Tongue (tissue), 1 donor: ENCODE measurements at regions not wholly inside any gene's neighbourhood (a gene's known extent, or its start where the extent isn't known, plus 50 kb on each side); places are given as distances from the start of the nearest gene placed in this dataset.

Experiments used
- DNase-seq: peaks from one replicate; pipeline ENCODE4 v3.0.0-alpha.2; 2015

DNA sequence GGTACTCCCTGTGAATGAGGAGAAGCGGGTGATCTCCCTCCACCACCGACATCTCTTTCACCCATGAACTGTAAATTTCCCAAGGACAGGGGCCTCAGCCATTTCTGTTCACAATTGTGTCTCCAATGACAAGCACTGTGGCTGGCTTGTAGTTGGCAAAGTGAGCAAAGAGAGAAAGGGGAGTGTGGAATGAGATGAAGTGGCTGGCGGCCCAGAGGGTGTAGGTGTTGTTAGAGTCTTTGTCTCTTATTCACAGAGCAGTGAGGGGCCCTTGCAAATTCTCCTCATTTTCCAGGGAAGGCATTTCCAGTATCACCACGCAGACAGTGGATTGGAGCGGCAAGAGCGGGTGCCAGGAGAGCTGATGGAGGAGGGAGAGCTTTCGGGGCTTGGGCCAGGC, 411.7 kb upstream of the EEF2KMT start:
- no peak for DNase-seq

DNA sequence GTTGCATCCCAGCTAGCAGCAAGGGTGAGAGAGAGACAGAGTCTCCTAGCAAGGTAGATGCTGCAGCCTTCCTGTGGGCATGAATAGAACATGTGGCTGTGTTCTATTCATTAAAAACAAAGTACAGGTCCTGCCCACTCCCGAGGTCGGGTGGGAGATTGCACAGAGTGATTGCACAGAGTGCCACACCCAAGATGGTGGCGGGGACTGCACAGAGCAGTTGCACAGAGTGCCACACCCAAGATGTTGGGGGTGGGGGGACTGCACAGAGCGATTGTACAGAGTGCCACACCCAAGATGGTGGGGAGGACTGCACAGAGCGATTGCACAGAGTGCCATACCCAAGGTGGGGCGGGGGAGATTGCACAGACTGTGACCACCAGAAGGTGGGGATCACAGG, 410.8 kb upstream of the EEF2KMT start:
- no peak for DNase-seq

DNA sequence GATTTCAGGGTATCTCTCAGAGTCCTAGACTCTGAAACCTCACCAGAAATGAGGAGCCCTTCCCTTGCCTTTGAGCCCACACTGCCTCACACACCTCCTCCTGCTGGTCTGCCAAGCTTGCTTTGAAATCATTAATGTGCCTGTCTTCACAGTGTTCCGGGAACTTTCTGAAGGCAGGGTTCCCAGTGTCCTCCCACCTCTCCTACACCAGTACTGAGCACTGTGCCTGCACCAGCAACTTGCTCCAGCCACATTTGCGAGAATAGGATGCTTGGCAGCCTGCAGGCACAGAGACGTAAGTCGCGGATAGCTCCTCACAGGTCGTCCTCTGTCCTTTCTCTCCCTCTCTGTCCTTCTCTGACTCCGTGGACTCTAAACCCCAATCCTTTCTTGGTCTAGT, 408.4 kb upstream of the EEF2KMT start:
- DNase-seq = no peak

DNA sequence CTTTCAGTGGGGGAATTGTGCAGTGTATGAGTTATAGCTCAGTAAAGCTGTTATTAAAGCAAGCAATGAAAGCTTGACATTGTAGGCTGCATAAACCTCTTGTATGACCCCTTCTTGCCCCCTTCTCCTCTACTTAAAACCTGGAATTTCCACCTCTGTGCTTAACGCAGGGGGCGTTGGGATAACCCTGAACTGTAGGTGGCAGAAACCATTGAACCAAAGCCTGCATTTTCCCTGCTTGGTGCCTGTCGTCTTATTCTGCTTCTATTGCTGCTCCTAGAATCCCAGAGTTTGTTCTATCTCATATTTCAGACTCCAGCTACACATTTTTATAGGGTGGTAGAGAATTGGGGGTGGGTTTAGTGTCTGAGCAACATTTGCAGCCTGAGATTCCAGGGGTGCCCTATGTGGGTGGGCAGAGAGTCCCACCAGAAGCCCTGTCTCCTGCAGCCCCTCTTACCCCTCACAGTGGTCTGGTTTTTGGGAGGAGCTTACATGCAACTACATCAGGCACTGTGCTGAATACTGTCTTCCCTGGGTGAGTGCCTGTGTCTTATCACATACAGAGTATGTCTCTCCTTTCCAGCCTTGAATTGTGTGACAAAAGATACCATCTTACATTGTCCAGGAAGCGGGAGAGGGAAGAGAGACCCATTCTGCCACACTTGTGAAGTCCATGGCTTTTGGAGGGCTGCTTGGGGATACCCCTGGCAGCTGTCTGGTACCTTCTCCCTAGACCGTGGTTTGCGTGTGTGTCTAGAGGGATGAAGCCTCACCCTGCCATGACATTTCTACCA, 407.7 kb upstream of the EEF2KMT start:
- no peak for DNase-seq

DNA sequence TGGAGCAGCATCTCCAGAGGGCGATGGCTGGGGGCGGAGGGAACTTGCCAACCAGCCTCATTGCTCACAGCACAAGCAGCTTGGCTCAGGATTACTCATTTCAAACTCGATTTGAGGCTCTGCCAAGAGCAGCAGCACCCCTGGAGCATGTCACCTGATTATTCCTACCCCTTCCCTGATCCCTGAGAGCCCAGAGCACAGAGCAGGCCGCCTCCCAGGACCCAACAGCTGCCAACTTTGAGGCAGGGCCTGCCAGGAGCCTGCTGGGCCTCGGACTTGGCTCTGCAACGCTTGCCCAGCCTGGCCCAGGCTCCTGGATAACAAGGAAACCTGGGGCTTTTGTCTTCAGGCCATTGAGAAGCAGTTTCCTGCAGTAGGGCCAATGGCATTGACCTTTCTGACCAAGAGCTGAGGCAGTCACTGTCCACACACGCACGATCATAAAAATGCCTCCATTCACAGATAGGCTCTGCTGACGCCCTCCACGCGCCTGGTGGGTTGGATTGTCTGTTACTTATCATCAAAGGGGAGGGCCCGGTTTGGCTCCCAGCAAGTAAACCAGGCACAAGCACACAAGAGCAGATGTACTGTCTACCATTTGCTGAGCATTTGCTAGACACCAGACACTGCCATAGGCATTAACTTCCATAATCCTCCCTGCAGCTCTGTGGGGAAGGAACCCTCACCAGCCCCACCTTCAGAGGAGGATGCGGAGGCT, 406.6 kb upstream of the EEF2KMT start:
- peak; percentile 80 for DNase-seq

DNA sequence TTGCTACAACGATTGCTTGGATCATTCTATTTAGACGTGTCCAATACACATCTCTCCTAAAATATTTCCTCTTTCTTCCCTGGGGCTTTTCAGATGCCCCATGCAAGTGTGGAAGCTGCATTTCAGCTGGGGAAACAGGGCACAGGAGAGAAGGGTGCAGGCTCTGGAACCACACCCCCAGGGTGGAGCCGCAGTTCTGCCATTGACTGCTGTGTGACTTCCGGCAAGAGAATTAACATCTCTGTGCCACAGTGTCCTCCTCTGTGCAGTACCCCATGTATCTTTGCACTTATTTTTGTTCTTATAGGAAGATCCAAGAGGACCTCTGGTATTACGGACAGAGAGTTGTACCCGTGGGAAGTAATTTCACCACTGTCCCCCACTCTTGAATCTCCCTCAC, 405.3 kb upstream of the EEF2KMT start:
- no peak for DNase-seq

DNA sequence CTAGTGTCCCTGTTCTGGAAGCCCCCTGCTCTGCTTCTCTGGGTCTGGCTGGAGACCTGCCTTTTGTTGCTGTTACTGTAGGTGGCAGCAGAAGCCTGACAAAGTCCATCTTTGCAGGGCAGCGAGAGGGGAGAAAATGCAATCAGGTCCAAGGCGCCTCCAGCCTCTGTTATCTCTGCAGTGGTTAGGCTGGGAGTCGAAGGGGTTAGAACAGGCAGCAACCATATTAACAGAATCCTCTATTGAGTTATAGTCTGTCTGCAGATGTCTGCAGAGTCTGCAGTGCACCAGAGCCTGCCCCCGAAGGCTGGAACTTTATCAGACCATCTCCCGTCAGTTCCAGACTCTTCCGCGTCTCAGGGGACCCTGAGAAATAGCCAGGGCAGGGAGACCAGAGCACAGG, 404.9 kb upstream of the EEF2KMT start:
- peak; percentile 70 for DNase-seq

DNA sequence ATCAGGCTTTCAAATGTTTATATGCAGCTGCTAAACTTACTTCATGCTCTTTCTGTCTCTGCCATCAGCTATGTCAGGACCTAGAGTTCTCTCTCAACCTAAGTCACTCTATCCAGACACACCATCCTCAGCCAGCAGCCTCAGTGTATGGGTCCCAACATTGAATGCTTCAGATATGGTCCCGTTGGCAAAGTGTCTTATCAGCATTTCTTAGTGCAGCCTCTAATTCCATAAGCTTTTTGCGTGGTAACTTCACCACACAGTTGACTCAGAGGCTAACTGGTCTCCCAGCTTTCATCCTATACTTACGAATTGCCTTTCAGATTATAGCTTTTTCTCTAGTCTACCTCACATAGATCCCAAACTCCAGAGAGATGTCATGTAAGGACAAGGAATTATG, 402.9 kb upstream of the EEF2KMT start:
- DNase-seq = no peak

DNA sequence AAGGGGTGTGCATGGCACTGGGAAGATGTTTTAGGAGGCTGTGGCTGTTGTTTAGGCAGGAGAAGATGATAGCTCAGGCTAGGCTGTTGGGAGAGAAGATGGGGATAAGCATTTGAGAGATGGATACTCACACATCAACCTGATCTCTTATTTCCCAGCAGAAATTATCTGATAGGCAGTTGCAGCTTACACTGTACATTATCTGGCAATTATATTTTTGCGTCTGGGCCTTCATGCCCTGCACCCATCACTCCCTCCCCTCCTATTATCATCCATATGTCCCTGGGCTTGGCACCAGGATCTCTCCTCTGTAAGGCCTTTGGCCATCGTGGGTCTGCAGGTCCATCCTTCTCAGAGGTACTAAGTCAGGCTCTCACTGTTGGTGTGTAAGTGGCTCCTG, 401.0 kb upstream of the EEF2KMT start:
- no peak for DNase-seq

DNA sequence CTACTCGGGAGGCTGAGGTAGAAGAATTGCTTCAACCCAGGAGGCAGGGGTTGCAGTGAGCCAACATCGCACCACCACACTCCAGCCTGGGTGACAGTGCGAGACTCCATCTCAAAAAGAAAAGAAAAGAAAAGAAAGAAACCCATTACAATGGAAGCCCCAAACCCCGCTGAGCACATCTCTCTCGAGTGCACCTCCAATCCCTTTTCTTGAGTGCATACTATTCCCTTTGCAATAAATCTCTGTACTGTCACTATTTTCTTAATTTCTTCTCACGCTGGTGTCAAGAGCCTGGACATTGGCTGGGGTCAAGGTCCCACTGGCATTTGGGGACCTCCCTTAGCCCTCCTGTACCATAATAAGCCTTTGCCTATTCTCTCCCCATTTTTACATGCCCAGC, 398.4 kb upstream of the EEF2KMT start:
- DNase-seq = no peak

DNA sequence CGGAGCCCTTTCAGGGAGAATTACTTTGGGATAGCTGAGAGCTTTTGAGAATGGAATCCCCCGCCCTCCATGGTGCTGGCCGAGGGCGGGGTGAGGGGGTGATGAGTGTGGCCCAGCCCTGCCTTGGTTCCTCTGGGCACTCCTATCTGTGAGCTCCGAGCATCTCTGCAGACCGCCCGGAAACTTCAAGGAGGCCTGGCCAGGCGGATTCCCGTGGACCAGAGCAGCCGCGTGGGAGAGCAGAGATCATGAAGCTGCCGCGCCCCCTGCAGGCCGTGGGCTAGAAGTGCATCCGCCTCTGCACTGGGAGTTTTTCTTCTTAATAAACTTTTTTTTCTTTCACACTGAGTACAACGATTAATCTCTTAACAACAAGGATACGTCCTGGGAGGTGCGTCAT, 392.9 kb upstream of the EEF2KMT start:
- DNase-seq = peak; percentile 77

DNA sequence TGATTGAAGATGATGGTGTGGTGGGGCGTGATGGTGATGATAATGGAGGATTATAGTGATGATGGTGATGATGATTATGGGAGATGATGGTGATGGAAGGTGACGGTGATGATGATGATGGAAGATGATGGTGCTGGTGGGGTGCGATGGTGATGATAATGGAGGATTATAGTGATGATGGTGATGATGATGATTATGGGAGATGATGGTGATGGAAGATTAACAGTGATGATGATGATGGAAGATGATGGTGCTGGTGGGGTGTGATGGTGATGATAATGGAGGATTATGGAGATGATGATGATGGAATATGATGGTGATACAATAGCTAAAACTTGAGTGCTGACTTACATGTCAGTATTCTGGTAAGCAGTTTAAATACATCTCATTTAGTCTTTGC, 391.0 kb upstream of the EEF2KMT start:
- DNase-seq = no peak

DNA sequence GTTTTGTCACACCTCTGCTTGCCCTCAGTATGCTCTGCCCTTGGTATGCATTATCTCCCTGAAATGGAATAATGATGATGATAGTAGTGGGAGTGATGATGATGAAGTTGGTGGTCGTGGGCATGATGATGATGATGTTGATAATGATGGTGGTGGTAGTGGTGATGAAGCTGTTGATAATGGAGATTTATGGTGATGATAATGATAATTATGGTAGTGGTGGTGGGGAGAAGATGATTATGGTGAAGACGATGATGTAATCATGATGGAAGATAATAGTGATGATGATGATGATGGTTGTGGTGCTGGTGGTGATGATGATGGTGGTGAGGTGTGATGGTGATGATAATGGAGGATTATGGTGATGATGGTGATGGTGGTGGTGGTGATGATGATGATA, 390.1 kb upstream of the EEF2KMT start:
- no peak for DNase-seq

DNA sequence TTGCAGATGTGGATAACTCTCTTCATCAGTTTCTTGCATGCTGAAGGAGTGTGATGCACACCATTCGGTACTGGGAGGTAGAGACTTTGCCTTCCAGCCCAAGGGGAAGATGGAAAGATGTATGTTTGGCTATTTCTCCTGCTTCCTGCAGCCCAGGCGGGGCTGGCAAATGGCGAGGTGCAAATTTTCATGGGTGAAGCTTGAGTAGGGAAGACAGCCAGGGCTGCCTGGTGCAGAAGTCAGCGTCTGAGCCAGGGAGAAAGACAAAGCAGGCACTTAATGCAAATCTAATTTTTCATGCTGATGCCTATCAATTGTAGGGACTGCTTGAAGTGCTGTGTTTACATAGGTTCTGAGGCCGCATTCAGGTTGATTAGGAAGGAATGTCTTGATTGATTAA, 384.7 kb upstream of the EEF2KMT start:
- no peak for DNase-seq

DNA sequence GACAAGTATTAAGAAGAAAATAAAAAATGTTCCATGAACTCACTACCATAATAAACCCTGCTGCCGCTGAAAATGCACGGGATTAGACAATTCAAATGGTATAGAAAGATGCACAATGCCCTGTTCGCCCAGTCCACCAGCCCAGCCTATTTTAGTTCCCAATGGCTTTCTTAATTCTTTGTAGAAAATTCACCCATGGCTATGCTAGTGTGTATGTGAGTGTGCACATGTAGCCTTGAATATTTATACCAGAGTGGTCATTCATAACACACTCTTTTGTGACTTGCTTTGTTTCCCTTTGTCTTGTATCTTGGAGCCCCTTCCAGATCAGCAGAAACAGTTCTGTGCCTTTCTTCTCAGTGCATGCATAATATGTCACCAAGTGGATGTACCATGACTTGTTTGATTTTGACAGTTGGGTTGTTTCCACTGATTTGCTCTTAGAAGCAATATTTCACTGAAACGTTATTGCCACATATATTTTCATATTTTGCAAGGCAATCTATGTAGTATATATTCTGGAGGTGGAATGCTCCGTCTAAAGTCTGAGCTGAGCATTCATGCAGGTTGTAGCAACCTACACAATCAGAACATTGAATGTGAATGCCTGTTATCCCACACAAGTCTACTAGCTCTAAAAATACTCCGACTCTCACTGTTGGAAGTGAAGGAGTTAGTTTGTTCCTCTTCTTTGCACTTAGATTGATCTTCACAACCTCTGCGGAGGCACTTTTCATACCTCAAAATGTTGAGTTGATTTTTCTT, 383.0 kb upstream of the EEF2KMT start:
- no peak for DNase-seq

DNA sequence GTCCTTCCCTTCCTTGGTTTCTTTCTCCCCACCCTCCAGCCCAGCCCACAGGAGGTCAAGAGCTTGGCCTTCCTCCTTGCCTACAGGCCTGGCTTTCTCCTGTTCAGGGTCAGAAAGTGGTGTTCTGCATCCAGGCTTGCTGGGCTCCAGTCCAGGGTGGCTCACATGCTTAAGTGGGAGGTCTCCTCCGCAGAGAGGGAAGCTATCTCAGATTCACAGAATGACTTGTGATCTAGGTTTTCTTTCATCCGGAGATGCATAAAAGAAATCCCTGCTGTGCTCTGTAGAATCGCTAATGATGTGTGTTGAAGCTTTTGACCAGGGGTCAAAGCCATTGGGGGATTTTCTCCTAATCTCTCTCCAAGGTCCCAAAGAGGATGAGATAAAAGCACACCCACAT, 382.3 kb upstream of the EEF2KMT start:
- DNase-seq = no peak

DNA sequence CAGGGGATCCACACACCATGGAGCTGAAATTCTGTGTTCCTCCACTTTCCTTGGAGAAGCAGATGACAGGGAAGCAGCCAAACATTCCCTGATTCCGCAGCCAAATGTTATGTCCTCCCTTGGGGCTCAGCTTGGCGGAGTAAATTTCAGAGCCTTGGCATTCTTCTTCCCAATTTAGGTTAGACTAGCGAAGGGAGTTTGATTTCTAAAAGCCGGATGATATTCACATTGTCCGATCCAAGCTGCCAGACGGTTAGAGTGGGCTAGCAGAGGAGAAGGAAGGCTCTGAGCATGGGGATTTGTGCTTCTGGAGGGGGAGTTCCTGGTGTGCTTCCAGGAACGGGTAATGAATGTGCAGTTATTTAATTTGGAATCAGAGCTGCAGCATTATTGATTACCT, 380.4 kb upstream of the EEF2KMT start:
- no peak for DNase-seq

DNA sequence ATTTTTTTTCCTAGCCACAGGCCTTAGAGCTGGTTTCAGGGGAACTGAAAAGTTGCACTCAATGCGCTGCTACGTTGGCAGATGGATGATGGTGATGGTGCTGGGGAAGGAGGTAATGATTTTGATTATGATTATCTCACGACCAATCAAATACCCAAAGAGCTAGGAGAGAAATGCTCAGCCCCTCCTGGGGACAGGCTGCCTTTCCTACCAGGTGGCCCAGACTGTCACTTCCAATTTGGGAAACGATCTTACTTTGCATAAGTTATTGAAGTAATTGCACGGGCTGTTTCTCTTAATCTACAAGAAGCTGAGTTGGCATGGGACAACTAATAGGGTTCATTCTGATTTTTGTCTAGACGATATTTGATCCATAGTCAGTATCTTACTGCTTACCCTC, 379.7 kb upstream of the EEF2KMT start:
- DNase-seq = no peak

DNA sequence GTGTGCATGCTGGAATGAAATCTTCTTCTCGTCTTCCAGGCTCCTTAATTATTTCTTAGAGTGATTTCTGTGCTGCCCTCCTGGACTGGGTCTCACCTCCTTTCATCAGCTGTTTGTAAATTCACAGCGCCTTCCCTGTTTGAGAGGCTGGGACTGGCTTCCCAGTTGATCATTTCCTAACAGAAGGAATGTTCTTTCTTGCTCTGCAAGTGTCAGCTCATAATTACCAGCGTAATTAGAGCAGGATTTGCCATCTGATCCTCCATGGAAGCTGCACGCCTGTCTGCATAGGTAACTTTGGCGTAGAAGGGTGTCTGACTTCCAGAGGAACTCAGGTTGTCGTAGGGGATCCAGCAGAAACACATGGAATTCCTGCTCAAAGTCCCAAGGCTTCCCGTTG, 375.0 kb upstream of the EEF2KMT start:
- no peak for DNase-seq

DNA sequence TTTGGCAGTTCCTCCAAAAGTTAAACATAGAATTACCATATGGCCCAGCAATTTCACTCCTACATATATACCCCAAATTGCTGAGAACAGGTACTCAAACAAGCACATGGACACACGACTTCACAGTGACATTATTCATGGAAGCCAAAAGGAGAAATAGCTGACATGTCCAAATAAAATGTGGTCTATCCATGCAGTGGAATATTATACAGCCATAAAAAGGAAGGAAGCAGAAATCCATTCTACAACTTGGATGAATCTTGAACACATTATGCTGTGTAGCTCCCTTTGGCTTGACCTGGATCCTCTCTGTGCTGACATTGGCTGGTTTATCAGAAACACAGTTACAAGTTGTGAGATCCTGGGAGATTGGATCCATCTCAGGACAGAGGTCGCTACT, 370.9 kb upstream of the EEF2KMT start:
- DNase-seq = no peak

DNA sequence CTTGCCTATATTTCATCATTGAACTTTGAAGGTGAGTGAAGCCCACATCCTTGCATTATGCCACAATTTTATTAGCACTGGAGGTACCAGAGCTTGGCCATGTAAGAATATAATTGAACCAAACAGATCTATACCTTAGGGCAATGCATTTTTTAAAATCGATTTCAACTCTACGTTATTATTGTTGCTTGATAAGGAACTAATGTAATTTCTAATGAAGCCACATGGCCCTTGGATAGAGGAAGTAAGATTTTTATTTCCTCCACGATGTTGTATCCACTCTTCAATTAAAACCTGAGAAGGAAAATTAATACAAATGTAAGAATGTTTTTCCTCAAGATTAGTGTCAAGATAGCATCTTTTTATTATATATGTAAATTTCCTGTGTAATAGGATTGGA, 370.0 kb upstream of the EEF2KMT start:
- DNase-seq = no peak

DNA sequence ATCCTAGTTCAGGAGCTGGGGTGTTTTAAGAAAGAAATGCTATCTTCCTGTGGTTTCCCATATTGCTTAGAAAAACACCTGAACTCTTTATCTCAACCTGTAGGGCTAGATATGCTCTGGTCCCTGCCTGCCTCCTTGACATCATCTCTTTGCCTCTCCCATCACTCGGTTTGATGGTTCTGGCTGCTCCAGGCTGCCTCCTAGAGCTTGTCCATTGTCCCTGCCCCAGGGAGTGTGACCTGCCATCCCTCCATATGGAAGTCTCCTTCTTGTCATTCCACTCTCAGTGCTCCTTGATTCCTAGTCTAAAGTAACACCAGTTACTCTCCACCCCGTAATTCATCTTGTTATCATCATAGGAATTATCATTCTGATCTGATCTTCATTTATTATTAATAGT, 369.0 kb upstream of the EEF2KMT start:
- DNase-seq = no peak

DNA sequence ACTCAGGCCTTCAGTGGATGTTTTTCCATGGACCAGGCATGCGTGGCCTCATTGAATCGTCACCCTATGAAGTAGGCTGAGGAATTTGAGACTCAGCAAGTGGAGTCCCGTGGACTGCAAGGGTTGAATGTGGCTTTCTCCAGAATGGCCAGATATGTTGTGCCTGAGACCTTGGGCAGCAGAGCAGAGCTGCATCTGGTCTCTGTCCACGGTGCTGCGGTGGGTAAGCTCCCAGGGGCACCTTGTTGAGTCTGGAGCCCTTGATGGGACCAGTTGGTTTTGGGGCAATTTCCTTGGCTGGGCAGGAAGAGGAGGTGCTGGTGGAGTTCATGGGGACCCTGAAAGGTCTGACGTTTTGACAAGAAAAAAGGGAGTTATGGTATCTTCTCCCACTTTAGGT, 368.1 kb upstream of the EEF2KMT start:
- DNase-seq = no peak
